Stimulated activated CD4-positive, alpha-beta T cell treated with anti-CD3 and anti-CD28 coated beads, TNF-alpha, amount 100 ng/mL, for 48 hours (primary cell): ENCODE measurements at regions not wholly inside any gene's neighbourhood (a gene's known extent, or its start where the extent isn't known, plus 50 kb on each side); places are given as distances from the start of the nearest gene placed in this dataset.

Experiments used
- DNase-seq, 3 donors: peaks; one replicate each; pipeline ENCODE4 v3.0.0-alpha.2; 2020; ENCODE audit warnings: low read depth in 3 of 3

DNA sequence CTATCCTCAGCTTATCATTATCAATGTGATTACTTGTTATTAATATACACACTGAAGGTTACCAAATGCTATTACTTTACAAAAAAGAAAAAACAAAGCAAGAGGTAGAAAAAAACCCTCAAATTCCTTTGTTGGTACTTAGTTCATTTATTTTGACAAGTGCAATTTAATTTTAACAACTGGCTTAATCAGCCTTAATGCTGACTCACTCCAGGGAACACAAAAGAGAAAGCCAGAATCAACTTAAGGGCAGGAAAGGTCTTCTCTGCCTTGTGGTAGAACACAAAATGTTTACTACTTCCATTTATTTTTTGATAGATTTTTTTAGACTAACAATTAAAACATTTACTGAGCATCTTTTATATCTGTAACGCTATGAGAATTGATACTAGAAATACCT is 417.1 kb downstream of the PCDH17 start:
- DNase-seq: no peak

DNA sequence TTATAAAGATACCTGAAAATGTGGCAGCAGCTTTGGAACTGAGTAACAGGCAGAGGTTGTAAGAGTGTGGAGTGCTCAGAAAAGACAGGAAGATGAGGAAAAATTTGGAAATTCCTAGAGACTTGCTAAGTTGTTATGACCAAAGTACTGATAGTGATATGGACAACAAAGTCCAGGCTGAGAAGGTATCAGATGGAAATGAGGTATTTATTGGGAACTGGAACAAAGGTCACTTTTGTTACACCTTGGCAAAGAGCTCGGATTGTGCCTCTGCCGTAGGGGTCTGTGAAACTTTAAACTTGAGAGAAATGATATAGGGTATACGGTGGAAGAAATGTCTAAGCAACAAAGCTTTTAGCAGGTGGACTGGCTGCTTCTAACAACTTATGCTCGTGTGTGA is 419.9 kb downstream of the PCDH17 start:
- no peak for DNase-seq

DNA sequence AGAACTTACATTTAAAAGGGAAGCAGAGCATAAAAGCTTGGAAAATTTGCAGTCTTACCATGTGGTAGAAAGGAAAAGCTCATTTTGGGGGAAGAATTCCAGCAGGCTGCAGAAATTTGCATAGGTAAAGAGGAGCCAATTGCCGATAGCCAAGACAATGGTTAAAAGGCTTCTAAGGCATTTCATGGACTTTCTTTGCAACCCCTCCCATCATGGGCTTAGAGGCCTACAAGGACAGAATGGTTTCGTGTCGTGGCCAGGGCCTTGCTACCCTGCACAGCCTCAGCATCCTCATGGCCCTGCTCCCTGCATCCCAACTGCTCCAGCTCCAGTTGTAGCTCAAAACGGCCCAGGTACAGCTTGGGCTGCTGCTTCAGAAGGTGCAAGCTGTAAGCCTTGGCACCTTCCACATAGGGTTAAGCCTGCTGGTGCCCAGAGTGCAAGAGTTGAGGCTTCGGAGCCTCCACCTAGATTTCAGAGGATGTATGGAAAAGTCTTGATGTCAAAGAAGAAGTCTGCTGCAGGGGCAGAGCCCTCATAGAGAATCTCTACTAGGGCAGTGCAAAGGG is 420.3 kb downstream of the PCDH17 start:
- no peak for DNase-seq

DNA sequence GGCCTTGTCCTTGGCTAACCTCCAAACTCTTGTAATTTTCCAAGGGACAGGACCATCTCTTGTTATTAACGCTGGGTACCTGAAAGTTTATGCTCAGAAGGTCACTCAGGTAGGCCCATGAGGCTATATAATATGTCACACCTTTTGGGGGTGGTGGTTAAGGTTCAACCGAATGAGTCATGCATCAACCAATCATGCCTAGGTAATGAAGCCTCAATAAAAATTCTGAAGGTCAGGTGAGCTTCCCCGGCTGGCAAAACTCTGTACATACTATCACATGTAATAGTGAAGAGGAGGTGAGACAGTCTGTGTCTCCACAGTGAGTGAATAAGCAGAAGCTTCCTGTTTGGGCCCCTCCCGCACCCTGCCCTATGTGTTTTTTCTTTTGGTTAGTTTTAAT is 424.9 kb downstream of the PCDH17 start:
- DNase-seq: no peak

DNA sequence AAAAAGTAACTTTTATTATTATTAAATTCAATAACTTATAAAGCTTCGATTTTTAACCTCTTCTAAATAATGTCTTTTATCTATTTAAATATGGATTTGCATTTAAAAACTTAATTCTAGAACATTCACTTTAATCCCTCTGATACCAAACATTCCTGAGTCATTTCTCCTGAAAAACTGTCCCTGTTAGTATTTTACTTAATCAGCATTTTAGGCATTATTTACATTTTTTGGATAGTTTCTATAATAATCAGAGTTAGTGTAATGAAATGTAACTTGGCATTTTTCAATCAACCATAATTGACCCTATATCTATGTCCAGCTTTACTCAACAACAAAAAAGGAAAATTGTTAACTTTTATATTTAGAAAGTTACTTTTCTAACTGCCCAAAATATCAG is 428.1 kb downstream of the PCDH17 start:
- no peak for DNase-seq

DNA sequence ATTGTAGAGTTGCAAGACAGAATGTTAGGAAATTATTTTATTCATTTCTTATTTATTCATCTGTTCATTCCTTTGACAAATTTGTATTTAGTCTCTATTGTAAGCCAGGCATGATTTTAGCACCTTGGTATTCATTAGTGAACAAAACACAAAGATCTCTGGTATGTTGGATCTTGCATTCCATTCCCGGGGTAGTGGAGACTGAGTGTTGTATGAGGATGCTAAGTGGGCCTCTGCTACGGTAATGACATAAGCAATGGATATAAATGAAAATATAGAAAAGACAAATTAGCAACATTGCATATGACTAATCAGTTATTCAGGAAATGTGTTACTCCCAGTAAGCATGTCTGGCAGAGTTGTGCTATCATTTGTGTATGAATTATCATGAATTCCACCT is 449.3 kb downstream of the PCDH17 start:
- DNase-seq: no peak

DNA sequence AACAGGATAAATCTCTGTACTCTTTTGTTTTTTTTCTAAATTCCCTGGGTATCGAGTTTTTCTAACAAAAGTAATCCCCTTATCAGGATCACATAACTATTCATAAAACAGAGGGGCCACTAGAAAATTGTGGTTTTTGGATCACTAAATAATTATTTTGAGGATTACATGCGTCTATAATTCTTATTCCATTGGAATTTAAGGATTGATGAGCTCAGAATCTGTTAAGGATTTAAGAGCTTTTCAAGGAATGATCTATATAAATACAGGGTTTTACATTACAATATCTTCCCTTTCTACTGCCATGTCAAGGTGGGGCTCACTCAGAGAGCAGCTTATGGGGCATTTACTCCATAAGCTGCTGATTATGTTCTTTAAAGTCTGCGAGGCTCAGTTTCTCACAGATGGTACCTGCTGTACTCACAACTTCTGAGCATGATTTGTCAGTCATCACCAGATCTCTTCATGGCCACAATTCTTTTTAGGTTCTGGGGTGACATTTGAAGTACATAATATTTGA is 449.8 kb downstream of the PCDH17 start:
- no peak for DNase-seq

DNA sequence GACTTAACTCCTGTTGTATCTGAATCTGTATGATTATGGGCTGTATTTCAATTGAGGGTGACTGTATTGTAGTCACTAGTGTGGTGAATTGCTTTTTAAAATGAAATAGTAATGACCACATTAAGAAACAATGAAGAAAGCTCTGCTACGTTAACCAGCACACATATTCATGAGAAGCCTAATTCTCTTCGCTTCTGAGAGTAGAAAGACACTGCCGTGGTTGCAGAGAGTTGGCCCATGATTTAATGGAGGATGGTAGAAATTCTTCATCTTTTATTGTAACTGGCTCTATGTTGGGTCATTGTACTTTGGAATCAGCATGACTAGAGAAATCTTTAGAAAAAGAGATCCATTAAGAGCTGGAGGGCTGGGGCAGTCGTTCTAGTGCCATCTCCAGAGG is 451.5 kb downstream of the PCDH17 start:
- no peak for DNase-seq

DNA sequence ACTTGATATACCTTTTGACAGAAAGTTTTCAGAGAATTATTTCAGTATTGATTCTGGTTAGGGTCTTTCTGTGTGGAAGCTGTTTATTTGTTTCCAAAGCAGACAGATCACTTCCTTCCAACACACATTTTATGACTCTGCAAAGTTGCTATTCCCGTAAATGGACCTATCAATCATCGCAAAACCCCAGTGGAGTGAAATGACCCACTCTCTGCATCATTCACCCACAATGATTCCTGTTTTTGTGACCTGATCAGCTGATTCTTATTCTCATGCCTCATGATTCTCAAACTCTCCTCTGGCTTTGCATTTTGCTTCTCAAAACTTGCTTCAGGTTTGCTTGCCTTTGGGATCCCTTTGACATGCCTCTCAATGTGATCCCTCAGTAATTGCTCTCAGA is 453.7 kb downstream of the PCDH17 start:
- DNase-seq: no peak

DNA sequence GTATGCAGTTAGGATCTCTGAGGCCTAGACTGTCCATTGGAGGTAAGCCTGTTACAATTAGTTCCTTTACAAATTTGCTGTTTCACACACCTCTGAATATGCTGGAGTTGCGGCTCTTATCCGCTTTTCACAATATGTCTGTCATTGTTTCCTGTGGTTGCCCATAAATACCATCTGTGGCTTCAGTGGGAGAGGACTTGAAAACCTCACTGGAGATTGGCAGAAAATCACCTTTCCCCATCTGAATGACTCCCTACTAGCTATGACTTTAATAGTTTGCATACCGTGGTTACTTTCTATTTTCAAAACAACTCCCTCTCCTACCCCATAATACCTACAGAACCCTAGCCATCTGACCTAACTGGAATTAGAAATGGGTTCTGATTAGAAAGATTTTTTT is 454.3 kb downstream of the PCDH17 start:
- DNase-seq: no peak

DNA sequence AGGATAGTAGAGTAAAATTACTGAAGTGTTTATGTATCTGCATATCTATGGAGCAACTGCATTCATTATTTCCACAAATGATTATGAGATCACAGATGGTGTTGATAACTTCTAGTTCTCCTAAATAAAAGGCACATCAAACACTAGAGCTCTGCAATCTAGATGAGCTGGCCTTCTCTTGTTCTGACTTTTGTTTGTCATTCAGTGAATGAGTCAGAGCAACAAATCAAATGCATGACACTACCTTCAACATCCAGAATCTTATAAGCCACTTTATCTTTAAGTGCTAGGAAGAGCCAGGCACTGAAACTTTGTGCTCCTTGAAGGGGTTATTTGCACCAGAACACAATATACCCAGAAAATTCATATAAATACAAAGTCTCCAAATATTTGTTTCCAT is 456.0 kb downstream of the PCDH17 start:
- DNase-seq: no peak

DNA sequence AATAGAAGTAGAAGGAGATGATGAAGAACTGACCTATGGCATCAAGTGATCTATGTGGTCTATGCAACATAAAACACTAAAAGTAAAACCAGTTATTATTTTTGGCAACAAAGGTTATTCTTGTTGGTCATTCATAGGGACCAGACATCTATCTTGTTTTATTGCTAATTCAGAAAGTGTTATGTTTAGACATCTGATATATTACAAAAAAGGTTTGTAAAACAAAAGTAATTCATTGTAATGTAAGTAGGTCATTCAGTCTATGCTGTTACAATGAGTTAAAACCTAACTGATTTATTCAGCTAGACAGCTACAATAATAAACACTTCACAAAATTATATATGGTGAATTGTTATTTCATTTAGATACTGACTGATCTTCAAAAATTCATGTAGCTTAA is 461.9 kb downstream of the PCDH17 start:
- DNase-seq: no peak

DNA sequence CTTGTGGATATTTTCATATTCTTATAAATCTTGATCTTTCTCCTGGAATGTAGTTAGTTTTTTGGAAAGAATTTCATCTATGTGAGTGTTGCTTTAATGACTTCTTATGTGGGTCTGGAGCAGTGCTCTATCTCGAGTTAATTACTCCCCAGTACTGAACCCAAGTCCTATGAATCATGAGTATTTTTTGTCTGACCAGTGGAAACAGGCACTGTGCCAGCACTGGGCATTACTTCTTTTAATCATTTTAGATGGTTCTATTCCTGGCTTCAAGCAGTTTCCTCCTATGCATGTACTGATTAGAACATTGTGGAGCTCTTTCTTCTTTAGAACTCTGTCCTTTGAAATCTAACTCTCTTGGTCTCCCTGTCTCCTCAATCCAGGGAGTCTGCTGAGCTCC is 466.3 kb downstream of the PCDH17 start:
- DNase-seq: no peak

DNA sequence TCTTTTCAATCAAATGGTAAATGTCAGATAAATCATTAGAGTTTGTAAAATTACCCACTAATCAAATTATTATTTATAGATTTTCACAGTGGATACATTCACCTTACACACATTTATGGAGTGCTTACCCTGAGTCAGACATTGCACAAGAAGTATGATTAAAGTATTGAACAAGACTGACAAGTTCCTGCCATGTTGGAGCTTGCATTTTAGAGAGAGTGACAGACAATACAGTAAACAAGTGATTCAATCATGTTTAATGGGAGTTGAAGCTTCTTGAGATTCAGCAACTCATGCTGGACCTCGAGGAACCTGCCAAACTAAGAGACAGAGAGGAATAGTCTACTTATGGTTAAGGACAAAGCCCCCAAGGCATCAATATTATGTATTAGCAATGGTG is 487.8 kb downstream of the PCDH17 start:
- no peak for DNase-seq

DNA sequence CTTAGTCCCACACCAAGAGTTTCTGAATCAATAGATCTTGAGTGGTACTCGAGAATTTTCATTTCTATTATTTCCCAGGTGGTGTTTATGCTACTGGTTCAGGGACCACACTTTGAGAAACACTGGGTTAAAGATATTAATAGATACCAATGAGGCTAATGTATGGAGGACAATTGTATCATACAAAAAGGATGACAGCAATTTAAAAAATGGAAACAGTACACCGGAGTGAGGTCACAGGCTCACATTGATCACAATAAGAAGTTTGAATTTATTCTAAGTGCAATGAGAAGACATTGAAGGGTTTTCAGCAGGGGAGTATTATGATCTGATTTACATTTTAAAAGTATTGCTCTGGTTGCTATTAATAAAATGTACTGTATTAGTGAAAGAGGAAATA is 488.3 kb downstream of the PCDH17 start:
- DNase-seq: no peak

DNA sequence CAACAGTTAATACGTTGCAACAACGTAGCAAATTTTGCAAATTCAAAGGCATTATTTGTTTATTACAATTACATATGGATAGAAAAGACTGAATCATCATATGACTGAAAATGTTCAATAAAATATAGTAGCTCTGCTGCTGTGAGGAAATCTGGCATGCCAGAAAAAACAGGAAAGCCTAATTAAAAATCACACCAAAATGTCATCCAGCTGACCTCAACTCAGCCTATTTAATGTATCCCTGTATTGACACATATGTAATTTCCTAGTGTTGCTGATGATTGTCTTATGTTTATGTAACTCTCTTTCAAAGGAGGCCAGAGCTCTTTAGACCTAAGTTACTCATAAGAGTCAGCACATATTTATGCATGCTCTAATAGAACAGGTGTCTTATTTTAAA is 495.0 kb downstream of the PCDH17 start:
- no peak for DNase-seq

DNA sequence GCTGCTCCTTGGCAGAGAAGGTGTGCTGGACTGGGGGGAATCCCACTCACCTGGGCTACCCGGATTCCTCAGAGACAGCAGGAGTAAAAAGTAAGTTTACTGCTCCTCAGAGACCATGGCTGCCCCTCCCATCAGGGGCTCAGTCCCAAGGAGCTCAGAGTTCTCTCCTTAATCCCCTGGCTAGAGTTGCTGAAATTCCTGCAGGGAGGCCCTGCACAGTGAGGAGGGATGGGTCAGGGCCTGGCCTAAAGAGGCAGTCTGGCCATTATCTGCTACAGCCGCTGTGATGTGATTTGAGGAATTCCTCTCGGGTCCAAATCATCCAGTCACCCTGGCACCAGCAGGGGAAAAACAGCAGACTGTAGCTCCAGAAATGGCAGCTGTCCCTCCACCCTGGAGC is 502.5 kb downstream of the PCDH17 start:
- DNase-seq: no peak

DNA sequence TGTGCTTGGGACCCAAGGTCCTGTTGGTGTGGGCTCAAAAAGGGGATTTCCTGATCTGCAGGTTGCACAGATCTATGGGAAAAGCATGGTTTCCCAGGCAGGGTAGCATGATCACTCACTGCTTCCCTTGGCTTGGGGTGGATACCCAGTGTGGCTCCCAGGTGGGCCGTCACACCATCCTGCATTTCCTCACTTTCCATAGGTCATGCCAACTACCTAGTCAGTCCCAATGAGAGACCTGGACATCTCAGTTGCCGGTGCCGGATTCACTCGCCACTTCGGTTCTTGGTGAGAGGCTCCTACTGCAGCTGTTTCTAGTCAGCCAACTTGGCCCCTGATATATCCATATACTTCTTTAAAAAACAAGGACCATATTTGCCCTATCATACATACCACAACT is 503.0 kb downstream of the PCDH17 start:
- DNase-seq: no peak

DNA sequence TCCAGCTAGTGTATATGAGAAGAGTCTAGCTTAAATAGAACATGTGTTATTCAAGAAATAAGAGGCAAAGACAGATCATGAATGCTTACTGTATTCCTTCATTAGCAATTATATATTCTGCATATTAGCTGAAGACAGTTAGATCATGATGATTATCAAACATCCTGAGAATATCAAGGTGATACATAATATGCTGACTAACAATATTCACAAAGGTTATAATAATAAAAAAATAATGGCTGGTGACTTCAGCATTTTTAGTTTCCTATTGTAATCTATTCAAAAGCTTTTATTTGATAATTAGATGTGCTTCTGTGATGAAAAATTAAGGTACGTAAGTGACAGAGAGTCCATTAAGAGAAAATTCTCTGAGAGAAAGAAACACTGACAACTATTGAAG is 511.4 kb downstream of the PCDH17 start:
- no peak for DNase-seq

DNA sequence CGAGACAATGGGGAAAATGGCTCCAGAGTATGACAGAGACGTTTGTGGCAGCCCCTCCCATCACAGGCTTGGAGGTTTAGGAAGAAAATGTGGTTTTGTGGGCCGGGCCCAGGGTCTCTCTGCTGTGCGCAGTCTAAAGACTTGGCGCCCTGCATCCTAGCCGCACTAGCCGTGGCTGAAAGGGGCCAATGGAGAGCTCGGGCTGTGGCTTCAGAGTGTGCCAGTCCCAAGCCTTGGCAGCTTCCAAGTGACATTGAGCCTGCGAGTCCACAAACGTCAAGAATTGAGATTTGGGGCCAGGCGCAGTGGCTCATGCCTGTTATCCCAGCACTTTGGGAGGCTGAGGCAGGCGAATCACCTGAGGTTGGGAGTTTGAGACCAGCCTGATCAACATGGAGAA is 513.1 kb downstream of the PCDH17 start:
- no peak for DNase-seq

DNA sequence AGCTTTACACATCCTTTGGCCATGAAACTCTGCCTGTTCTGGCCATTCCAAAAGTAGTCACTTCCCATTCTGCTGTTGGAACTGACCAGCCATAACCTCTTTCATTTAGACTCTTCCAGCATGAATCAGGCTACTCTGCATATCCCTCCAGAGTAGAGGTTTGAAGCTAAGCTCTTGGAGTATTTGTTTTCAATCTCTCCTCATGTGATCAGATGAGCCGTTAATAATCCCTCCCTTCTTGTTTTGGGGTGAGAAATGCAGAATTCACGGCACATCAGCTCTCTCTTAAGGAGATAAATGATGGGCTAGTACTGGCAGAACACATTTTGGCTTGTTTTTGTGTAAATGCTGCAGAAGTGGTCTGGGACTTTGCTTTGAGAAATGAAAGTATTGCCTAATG is 519.9 kb downstream of the PCDH17 start:
- no peak for DNase-seq

DNA sequence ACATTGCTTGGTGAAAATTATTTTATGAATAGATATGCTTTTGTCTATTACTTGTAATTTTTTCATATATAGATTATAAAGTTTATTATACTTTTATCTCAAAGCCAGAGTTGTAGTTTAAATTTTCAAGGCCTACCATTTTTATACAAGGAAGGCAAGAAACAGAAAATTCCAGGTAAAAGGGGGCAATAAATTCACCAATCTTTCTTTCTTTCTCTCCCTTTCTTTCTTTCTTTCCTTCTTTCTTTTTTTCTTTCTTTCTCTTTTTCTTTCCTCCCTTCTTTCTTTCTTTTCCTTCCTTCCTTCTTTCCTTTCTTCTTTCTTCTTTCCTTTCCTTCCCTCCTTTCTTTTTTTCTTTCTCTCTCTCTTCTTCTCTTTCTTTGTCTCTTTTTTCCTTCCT is 529.4 kb downstream of the PCDH17 start:
- DNase-seq: no peak

DNA sequence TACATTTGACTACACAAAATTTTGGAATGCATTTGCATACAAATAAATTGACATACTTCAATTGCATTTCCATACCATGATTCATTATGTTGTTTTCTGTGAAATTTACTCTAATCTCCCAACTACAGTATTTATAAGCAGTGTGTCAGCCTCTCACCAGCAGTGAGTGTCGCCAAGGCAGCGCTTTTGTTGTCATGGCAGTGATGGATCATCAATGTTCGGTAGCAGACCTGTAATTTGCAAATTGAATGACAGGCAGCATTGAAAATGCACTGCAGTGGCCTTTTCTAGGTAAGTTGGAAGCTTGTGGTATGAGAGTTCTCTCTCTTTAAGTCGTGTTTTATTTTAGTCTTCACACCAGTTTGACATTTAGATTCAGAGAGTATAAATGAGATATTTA is 534.1 kb downstream of the PCDH17 start:
- no peak for DNase-seq

DNA sequence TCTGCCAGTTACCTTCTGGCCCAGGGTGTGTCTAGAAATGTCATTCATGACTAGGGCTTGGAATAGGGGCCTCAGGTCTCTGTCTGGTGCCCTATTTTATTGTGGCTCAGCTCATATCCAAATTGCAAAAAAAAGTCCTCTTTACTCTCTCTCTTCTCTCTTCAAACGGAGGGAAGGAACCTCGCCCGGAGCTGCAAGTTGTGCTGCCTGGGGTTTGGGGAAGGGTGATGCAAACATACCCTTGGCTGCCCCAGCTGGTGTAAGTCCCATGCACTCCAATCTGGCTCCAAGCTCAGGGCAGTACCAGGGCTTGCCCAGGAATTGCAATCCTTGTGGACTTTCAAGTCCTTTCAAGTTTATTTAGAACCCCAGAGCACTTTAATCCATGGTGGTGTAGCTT is 549.6 kb downstream of the PCDH17 start:
- DNase-seq: no peak

DNA sequence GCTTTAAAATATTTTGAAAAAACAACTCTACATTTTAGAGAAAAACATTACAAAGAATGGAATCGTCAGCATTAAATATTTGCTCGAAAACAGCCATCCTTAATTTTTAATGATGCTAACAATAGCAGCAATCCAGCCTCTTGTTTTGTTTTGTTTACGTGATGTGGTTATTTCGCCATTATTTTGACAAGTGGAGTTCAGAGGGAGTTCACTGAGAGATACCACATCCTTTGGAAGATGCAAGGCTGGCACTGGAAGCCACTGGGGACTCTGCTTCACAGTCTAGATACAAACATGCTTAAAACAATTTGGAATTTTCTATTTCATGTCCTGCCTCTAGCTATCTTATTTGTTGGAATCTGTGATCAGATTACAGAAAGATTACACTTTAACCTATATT is 556.3 kb downstream of the PCDH17 start:
- DNase-seq: no peak
